ENCODE measurements at regions not wholly inside any gene's neighbourhood (a gene's known extent, or its start where the extent isn't known, plus 50 kb on each side); places are given as distances from the start of the nearest gene placed in this dataset.

DNA sequence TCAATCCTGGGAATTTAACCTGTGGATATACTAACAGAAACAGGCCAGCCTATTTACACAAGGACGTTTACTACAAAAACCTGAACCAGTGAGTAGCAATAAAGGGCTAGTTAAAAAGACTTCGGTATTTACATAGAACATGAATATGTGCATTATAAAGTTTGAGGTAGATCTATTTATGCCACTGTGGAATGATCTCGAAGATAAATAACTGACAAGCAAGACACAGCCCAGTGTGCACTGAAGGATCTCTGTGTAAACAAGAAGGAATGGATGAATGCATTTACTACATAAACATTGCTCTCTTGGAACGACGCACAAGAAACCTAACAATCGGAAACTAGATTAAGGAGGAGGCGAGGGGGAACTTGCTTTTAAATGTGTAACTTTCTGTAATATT, 132.0 kb upstream of the NSMCE3 start:
- Histone ChIP-seq H3K27me3 (ENCODE audit: control insufficient read depth in 2 of 2, insufficient read depth in 2 of 2, low read length in 2 of 2) (no peaks in the 10 kb centered on the region), H3K4me2 (ENCODE audit: insufficient read depth, low read length) (no peak overlapping the region), H3K4me3 (replicated peaks in 1 of 3; ENCODE audit: insufficient read depth in 1 of 3, low read depth in 1 of 3, low read length in 3 of 3) (no peak overlapping the region), H4K20me1 (replicated peaks; ENCODE audit: control insufficient read depth, extremely low read depth, insufficient read depth, low read length) (no peaks in the 10 kb centered on the region), H3K36me3 (ENCODE audit: control insufficient read depth in 2 of 2, extremely low read depth in 1 of 2, insufficient read depth in 2 of 2, low read length in 2 of 2) (no peaks in the 10 kb centered on the region), H3K9ac (replicated peaks; ENCODE audit: extremely low read depth, insufficient read depth, low read length) (no peak overlapping the region), H3K27ac (ENCODE audit: insufficient read depth, low read depth, low read length) (no peak overlapping the region), H3K9me1 (replicated peaks; ENCODE audit: control insufficient read depth, extremely low read depth, insufficient read depth, low read length) (no peaks in the 10 kb centered on the region), H3K4me1 (ENCODE audit: control insufficient read depth, extremely low read depth, insufficient read depth, low read length) (no peaks in the 10 kb centered on the region), H3K79me2 (ENCODE audit: control insufficient read depth, insufficient read depth, low read length) (no peaks in the 10 kb centered on the region), H3K9me3 (replicated peaks; ENCODE audit: control insufficient read depth, insufficient read depth, low read length) (no peaks in the 10 kb centered on the region), H2AFZ (ENCODE audit: low read depth, low read length) (no peak overlapping the region)
- intact Hi-C loops (cut with micrococcal nuclease) = no loop called here
- BruUV-seq (replicated peaks) = no TSS peak
- CTCF ChIA-PET = no interaction called here
- no peak for DNase-seq (ENCODE audit: low read depth, low spot score)
- POLR2A ChIA-PET = no interaction called here
- dilution Hi-C loops (cut with MboI; ENCODE audit: extremely low pct_ligation_motif_present, low sequenced_read_pairs) = no loop called here
- TF ChIP-seq POLR2AphosphoS5 (IDR thresholded peaks at IDR 0.05; ENCODE audit: insufficient read depth, low read depth, low read length) (no peak), MYC (IDR thresholded peaks at IDR 0.05; ENCODE audit: low read depth, low read length) (no peak), GATA2 (IDR thresholded peaks at IDR 0.05; ENCODE audit: insufficient read depth, insufficient read length, low read depth, low read length) (no peak), JUN (IDR thresholded peaks at IDR 0.05; ENCODE audit: borderline replicate concordance, insufficient read depth, insufficient read length, low read depth) (no peak), POLR2A (IDR thresholded peaks at IDR 0.05; ENCODE audit: low read depth, low read length) (no peak), FOS (IDR thresholded peaks at IDR 0.05; ENCODE audit: borderline replicate concordance, insufficient read depth, low read length) (no peak), EZH2 (IDR thresholded peaks at IDR 0.05; ENCODE audit: borderline replicate concordance, low read depth, low read length, severe bottlenecking) (no peak)
- TF ChIP-seq, protein P1, sequence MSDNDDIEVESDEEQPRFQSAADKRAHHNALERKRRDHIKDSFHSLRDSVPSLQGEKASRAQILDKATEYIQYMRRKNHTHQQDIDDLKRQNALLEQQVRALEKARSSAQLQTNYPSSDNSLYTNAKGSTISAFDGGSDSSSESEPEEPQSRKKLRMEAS (IDR thresholded peaks at IDR 0.05; ENCODE audit: insufficient read depth, insufficient read length) = no peak
- TF ChIP-seq, protein P2, sequence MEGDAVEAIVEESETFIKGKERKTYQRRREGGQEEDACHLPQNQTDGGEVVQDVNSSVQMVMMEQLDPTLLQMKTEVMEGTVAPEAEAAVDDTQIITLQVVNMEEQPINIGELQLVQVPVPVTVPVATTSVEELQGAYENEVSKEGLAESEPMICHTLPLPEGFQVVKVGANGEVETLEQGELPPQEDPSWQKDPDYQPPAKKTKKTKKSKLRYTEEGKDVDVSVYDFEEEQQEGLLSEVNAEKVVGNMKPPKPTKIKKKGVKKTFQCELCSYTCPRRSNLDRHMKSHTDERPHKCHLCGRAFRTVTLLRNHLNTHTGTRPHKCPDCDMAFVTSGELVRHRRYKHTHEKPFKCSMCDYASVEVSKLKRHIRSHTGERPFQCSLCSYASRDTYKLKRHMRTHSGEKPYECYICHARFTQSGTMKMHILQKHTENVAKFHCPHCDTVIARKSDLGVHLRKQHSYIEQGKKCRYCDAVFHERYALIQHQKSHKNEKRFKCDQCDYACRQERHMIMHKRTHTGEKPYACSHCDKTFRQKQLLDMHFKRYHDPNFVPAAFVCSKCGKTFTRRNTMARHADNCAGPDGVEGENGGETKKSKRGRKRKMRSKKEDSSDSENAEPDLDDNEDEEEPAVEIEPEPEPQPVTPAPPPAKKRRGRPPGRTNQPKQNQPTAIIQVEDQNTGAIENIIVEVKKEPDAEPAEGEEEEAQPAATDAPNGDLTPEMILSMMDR (IDR thresholded peaks at IDR 0.05; ENCODE audit: extremely low read depth in 1 of 2, insufficient read depth in 1 of 2, low read depth in 1 of 2, low read length in 2 of 2) = no peak
- FAIRE-seq = no peak
